ENCODE measurements at regions not wholly inside any gene's neighbourhood (a gene's known extent, or its start where the extent isn't known, plus 50 kb on each side); places are given as distances from the start of the nearest gene placed in this dataset.

GRCh38 chr9:7597716-7598115 is 201.9 kb downstream of the DMAC1 start:
- no peak for TF ChIP-seq CTCF (IDR thresholded peaks at IDR 0.05)
- no peak for TF ChIP-seq POLR2A (IDR thresholded peaks at IDR 0.05)

All from heart left ventricle (tissue), 13 donors.